ENCODE measurements at regions not wholly inside any gene's neighbourhood (a gene's known extent, or its start where the extent isn't known, plus 50 kb on each side); places are given as distances from the start of the nearest gene placed in this dataset.
"Not testable (repeated sequence)": the region's sequence is repeated elsewhere in the genome, so short reads cannot be mapped to it uniquely, and the experiment has no call there.

DNA sequence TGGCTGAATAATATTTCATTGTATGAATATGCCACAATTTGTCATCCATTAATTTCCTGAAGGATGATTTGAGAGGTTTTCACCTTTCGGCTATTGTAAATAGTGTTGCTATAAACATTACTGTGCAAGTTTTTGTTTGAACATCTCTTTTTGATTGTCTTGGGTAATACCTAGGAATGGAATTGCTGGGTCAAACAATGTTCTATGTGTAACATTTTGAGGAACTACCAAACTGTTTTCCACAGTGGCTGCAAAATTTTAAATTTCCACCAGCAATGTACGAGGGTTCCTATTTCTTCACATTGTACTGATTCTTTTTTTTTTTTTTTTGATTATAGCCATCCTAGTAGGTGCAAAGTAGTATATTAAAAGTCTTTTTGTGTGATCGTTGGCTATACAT lies 63.8 kb upstream of the ANKH start:
- TF ChIP-seq, protein P1, sequence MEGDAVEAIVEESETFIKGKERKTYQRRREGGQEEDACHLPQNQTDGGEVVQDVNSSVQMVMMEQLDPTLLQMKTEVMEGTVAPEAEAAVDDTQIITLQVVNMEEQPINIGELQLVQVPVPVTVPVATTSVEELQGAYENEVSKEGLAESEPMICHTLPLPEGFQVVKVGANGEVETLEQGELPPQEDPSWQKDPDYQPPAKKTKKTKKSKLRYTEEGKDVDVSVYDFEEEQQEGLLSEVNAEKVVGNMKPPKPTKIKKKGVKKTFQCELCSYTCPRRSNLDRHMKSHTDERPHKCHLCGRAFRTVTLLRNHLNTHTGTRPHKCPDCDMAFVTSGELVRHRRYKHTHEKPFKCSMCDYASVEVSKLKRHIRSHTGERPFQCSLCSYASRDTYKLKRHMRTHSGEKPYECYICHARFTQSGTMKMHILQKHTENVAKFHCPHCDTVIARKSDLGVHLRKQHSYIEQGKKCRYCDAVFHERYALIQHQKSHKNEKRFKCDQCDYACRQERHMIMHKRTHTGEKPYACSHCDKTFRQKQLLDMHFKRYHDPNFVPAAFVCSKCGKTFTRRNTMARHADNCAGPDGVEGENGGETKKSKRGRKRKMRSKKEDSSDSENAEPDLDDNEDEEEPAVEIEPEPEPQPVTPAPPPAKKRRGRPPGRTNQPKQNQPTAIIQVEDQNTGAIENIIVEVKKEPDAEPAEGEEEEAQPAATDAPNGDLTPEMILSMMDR (conservative IDR thresholded peaks at IDR 0.05): no peak
- H3K27ac ChIP-seq: no peak overlapping the region

DNA sequence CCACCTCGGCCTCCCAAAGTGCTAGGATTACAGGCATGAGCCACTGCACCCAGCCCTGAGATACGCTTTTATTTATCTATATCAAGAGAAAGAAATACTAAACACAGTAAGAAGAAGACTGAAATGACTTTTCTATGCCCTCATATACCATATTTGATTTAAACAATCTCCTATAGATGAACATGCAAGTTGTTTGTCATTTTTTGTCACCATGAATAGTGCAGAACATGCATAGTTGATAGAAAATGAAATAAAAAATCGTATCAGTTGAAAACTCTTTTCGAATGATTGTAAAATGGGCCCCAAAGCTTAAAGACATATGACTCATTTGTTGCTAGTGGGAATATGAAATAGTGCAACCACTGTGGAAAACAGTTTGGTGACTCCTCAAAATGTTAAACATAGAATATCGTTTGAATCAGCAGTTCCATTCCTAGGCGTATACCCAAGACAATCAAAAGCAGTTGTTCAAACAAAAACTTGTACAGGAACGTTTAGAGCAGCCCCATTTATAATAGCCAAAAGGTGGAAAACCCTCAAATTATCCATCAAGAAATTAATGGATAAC lies 61.4 kb upstream of the ANKH start:
- TF ChIP-seq, protein P1 (conservative IDR thresholded peaks at IDR 0.05): no peak
- H3K27ac ChIP-seq: no peak overlapping the region

DNA sequence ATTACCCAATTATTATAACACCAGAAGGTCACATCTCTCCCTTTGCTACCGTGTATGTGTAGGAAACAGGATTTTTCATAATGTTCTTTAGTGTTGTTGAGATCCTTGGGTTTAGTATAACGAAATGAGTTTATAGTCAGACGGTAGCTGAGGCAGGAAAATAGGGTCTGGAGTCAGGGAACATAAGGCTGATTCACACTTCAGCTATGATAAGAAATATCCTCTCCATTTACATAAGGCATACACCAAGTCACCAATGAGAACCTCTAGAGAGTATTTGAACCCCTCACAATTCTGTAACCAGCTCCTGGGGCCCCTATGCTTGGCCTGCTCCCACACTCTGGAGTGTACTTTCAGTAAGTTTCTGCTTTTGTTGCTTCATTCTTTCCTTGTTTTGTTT lies 58.9 kb upstream of the ANKH start:
- H3K27ac ChIP-seq: no peak overlapping the region
- TF ChIP-seq, protein P1 (conservative IDR thresholded peaks at IDR 0.05): no peak

DNA sequence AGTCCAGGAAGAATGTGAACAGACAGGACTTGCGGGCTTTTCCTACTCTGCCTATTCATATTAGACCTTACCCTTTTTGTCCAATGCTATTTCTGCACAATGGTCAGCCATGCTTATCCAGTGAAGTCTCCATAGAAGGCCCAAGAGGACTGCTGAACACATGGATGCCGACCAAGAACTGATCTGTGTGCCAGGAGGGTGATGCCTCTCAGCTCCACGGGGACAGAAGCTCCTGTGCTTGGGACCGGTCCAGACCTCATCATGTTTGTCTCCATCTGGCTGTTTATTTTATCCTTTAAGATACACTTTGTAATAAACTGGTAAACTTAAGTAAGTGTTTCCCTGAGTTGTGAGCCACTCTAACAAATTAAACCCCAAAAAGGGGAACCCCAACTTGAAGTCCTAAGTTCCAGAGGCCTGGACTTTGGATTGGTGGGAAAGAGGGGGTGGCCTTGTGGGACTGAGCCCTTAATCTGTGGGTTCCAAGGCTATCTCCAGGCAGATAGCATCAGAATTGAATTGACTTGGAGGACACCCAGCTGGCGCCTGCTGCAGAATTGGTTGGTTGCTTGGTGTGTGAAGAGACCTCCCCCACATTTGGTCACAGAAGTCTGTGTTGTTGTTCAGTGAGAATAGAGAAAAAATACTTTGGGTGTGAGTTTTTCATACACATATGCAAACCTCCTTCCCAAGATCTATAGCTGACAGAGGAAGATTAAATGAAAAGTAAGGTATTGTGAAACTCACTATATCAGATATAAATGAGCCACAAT lies 57.9 kb upstream of the ANKH start:
- TF ChIP-seq, protein P1 (conservative IDR thresholded peaks at IDR 0.05): no peak
- H3K27ac ChIP-seq: peak overlapping the region; percentile 62

DNA sequence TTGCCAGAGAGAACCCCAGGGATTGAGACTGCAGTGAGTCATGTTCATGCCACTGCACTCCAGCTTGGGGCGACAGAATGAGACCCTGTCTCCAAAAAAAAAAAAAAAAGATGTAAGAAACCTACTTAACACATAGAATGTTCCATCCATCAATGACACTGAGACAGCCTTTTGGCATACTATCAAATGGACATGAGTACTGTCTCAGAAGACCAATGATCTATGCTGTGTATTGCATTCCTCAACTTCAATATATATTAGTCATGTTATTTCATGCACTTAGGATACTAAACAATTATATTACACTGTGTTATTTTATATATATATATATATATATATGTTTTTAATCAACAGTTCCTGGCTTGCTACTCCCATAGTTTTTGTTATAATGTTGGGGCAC lies 57.1 kb upstream of the ANKH start:
- TF ChIP-seq, protein P1 (conservative IDR thresholded peaks at IDR 0.05): no peak
- peak overlapping the region; percentile 62 for H3K27ac ChIP-seq

DNA sequence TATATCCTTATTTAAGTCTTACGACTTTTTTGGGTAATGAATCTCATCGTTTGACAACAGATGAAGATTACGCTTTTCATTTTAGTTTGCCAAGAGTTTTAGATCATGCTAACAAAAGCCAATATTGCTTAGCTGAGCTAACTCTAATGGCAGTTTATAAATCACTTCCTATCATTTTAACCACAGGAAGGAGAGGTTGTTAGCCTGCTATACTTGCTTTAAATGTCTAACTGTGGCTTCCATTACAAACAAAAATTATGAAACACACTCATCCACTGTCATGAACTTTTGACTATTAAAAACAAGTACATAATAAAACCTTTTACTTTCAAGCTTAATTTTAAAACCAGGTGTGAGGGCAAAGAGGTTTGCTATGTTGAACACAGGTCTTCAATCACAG lies 53.7 kb upstream of the ANKH start:
- H3K27ac ChIP-seq: no peak overlapping the region
- TF ChIP-seq, protein P1 (conservative IDR thresholded peaks at IDR 0.05): no peak

- H3K27ac ChIP-seq: not testable (repeated sequence)
Measured at GRCh38 chr5:14922952-14923351, 51.4 kb upstream of the ANKH start.

- TF ChIP-seq, protein P1 (conservative IDR thresholded peaks at IDR 0.05): no peak
- no peak overlapping the region for H3K27ac ChIP-seq
Measured at GRCh38 chr5:14922456-14922855, 50.9 kb upstream of the ANKH start.

Measured in VCaP (cell line).